ENCODE measurements at regions not wholly inside any gene's neighbourhood (a gene's known extent, or its start where the extent isn't known, plus 50 kb on each side); places are given as distances from the start of the nearest gene placed in this dataset.

DNA sequence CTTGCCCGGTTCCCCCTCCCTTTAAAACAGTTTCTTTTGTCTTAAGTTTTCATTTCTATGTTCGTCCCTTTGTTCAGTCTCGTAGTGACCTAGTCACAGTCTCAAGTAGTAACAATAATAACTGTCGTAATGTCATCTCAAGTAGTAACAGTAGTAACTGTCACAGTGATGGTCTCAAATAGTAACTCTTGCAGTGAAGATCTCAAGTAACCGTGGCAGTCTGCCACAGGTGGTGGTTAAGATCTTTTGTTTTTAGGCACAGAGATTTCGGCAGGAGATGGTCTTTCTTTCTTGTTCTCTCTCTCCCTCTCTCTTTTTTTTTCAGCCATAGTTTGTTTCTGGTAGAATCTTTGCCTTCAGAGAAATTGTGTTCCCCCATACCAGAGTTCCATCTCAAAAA lies 656.0 kb upstream of the SGO1 start:
- H3K27me3 ChIP-seq (ENCODE audit: control insufficient read depth, insufficient read depth, low read length, poor library complexity, severe bottlenecking), result no peaks in the 10 kb centered on the region
- H3K9ac ChIP-seq (ENCODE audit: extremely low read depth, low read length, poor library complexity, severe bottlenecking), result no peak overlapping the region
- no peak for DNase-seq
- TF ChIP-seq, protein P1, sequence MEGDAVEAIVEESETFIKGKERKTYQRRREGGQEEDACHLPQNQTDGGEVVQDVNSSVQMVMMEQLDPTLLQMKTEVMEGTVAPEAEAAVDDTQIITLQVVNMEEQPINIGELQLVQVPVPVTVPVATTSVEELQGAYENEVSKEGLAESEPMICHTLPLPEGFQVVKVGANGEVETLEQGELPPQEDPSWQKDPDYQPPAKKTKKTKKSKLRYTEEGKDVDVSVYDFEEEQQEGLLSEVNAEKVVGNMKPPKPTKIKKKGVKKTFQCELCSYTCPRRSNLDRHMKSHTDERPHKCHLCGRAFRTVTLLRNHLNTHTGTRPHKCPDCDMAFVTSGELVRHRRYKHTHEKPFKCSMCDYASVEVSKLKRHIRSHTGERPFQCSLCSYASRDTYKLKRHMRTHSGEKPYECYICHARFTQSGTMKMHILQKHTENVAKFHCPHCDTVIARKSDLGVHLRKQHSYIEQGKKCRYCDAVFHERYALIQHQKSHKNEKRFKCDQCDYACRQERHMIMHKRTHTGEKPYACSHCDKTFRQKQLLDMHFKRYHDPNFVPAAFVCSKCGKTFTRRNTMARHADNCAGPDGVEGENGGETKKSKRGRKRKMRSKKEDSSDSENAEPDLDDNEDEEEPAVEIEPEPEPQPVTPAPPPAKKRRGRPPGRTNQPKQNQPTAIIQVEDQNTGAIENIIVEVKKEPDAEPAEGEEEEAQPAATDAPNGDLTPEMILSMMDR (conservative IDR thresholded peaks at IDR 0.05), result no peak
- no peaks in the 10 kb centered on the region for H3K9me3 ChIP-seq (ENCODE audit: control insufficient read depth, low read length)
- no peaks in the 10 kb centered on the region for H3K9me3 Mint-ChIP-seq
- H3K36me3 Mint-ChIP-seq (ENCODE audit: low read depth), result no peaks in the 10 kb centered on the region
- H3K4me3 Mint-ChIP-seq, result no peak overlapping the region
- H3K4me1 Mint-ChIP-seq, result no peaks in the 10 kb centered on the region
- H3K27ac ChIP-seq (ENCODE audit: low read depth, low read length), result no peak overlapping the region
- H3K27me3 Mint-ChIP-seq (ENCODE audit: insufficient read depth), result no peaks in the 10 kb centered on the region
- no peaks in the 10 kb centered on the region for H3K4me1 ChIP-seq (ENCODE audit: control insufficient read depth, insufficient read depth, low read length)
- H3K36me3 ChIP-seq (ENCODE audit: control insufficient read depth, insufficient read depth, low read length), result no peaks in the 10 kb centered on the region
- no peak overlapping the region for H3K27ac Mint-ChIP-seq
- WGBS, 2 experiments (ENCODE audit: insufficient coverage in 1 of 2, insufficient read length in 1 of 2), result 85 to 87% methylated on average over 4 to 6 of the region's 6 CpGs
- H3K4me3 ChIP-seq (ENCODE audit: low read length), result no peak overlapping the region

DNA sequence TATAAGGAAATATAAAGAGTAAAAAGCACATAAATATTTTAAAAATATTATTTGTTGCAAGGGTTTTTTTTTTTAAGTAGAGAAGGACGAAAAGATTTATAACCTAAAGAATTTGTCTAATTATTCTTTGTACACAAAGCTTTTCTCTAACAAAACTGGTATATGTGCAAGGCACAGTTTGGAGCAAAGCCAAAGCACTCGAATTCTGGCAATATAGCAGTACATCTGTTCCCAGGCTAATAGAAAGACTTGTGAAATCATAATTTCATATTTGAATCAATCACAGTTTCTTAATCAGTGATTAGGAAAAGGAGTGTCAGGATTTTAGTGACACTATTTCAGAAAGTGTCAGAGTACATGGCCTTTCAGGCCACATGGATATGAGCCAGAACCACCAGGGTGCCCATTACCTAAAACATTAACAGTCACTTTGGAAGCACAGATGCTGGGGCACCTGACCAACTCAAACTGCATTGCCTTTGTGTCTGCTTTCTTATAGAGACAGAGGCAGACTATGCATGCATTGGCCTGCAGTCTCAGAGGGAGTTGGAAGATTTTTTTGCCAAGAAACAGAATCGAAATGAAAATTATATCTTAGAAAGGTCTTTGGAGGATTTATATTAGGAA lies 651.8 kb upstream of the SGO1 start:
- H3K4me3 Mint-ChIP-seq, result no peak overlapping the region
- H3K36me3 Mint-ChIP-seq (ENCODE audit: low read depth), result no peaks in the 10 kb centered on the region
- WGBS, 2 experiments (ENCODE audit: insufficient coverage in 1 of 2, insufficient read length in 1 of 2), result 89 to 100% methylated on average over 1 to 3 of the region's 3 CpGs
- TF ChIP-seq, protein P1 (conservative IDR thresholded peaks at IDR 0.05), result no peak
- Histone ChIP-seq H3K4me3 (ENCODE audit: low read length) (no peak overlapping the region), H3K27me3 (ENCODE audit: control insufficient read depth, insufficient read depth, low read length, poor library complexity, severe bottlenecking) (no peaks in the 10 kb centered on the region), H3K36me3 (ENCODE audit: control insufficient read depth, insufficient read depth, low read length) (no peaks in the 10 kb centered on the region), H3K4me1 (ENCODE audit: control insufficient read depth, insufficient read depth, low read length) (no peaks in the 10 kb centered on the region), H3K9ac (ENCODE audit: extremely low read depth, low read length, poor library complexity, severe bottlenecking) (no peak overlapping the region), H3K9me3 (ENCODE audit: control insufficient read depth, low read length) (no peaks in the 10 kb centered on the region), H3K27ac (ENCODE audit: low read depth, low read length) (no peak overlapping the region)
- no peak overlapping the region for H3K27ac Mint-ChIP-seq
- no peaks in the 10 kb centered on the region for H3K9me3 Mint-ChIP-seq
- H3K4me1 Mint-ChIP-seq, result no peaks in the 10 kb centered on the region
- no peaks in the 10 kb centered on the region for H3K27me3 Mint-ChIP-seq (ENCODE audit: insufficient read depth)
- peak; percentile 47 for DNase-seq

DNA sequence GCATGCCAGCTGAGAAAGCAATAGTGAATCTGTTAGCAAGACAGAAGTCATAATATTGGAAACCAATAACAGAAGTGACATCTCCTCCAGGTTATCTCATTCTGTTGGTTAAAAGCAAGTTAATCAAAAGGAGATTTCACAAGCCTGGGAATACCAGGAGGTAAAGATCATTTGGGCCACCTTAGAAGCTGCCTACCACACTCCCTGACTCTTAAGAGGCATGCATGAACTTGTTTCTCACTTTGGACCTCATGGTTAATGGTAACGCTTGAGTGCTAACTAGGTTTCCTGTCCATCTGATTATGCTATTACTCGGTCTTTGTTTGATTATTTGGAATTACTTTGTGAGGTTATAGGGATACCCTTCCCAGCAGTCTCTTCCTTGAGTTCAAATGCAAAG lies 650.8 kb upstream of the SGO1 start:
- no peak for DNase-seq
- 92 to 100% methylated on average over 1 to 2 of the region's 2 CpGs for WGBS, 2 experiments (ENCODE audit: insufficient coverage in 1 of 2, insufficient read length in 1 of 2)
- Mint-ChIP-seq H3K27ac (no peak overlapping the region), H3K4me1 (no peaks in the 10 kb centered on the region), H3K4me3 (no peak overlapping the region), H3K36me3 (ENCODE audit: low read depth) (no peaks in the 10 kb centered on the region), H3K27me3 (ENCODE audit: insufficient read depth) (no peaks in the 10 kb centered on the region), H3K9me3 (no peaks in the 10 kb centered on the region)
- Histone ChIP-seq H3K4me3 (ENCODE audit: low read length) (no peak overlapping the region), H3K9me3 (ENCODE audit: control insufficient read depth, low read length) (no peaks in the 10 kb centered on the region), H3K27ac (ENCODE audit: low read depth, low read length) (no peak overlapping the region), H3K27me3 (ENCODE audit: control insufficient read depth, insufficient read depth, low read length, poor library complexity, severe bottlenecking) (no peaks in the 10 kb centered on the region), H3K36me3 (ENCODE audit: control insufficient read depth, insufficient read depth, low read length) (no peaks in the 10 kb centered on the region), H3K9ac (ENCODE audit: extremely low read depth, low read length, poor library complexity, severe bottlenecking) (no peak overlapping the region), H3K4me1 (ENCODE audit: control insufficient read depth, insufficient read depth, low read length) (no peaks in the 10 kb centered on the region)
- TF ChIP-seq, protein P1 (conservative IDR thresholded peaks at IDR 0.05), result no peak

All from endodermal cell (in vitro differentiated cells).